Gastrocnemius medialis (tissue), 4 donors: ENCODE measurements at regions not wholly inside any gene's neighbourhood (a gene's known extent, or its start where the extent isn't known, plus 50 kb on each side); places are given as distances from the start of the nearest gene placed in this dataset.
"Not testable (repeated sequence)": the region's sequence is repeated elsewhere in the genome, so short reads cannot be mapped to it uniquely, and the experiment has no call there.

ENCODE experiments used
- ATAC-seq, 2 donors: fragments of 150-250 bp; one replicate each; pipeline ENCODE4 v1.9.1; 2016
- DNase-seq, 2 donors: peaks; one replicate each; pipeline ENCODE4 v3.0.0-alpha.2; 2019
- H3K27ac ChIP-seq, 4 donors: fragments of 200-600 bp; sonication (generic); 1 replicate in 1 of 4; 2 replicates in 3 of 4; pipeline ENCODE4 v1.5.1; 2016 to 2018; ENCODE audit warnings: mild to moderate bottlenecking in 2 of 4, moderate library complexity in 1 of 4
- H3K27me3 ChIP-seq, 3 donors: fragments of 200-600 bp; sonication (generic) in 2 of 3; 1 replicate in 1 of 3; 2 replicates in 2 of 3; pipeline versions ENCODE4 v1.5.1 to v1.6.0; 2016 to 2019; ENCODE audit warnings: mild to moderate bottlenecking in 1 of 3, moderate library complexity in 1 of 3
- H3K36me3 ChIP-seq, 2 donors: fragments of 200-600 bp; sonication (generic) in 1 of 2; one replicate each; pipeline ENCODE4 v1.5.1; 2017 to 2018
- H3K4me1 ChIP-seq, 2 donors: fragments of 200-600 bp; sonication (generic) in 1 of 2; one replicate each; pipeline ENCODE4 v1.5.1; 2016 to 2017; ENCODE audit warnings: mild to moderate bottlenecking in 2 of 2
- H3K4me3 ChIP-seq, 4 donors: fragments of 200-600 bp; sonication (generic) in 3 of 4; 1 replicate in 1 of 4; 2 replicates in 3 of 4; pipeline ENCODE4 v1.5.1; 2016 to 2019; ENCODE audit warnings: mild to moderate bottlenecking in 2 of 4
- H3K9me3 ChIP-seq, 3 donors: fragments of 200-600 bp; sonication (generic) in 2 of 3; 1 replicate in 1 of 3; 2 replicates in 2 of 3; pipeline ENCODE4 v1.5.1; 2016 to 2019
- CTCF ChIP-seq, 5 experiments: fragments of 450-650 bp in 3 of 5; fragments of 200-600 bp in 2 of 5; sonication (generic) in 2 of 5; IDR thresholded peaks in 4 of 5; conservative IDR thresholded peaks in 1 of 5; 1 replicate in 4 of 5; 2 replicates in 1 of 5; pipeline ENCODE4 v1.5.1; 2016 to 2019; ENCODE audit warnings: antibody characterized with exemption in 5 of 5, mild to moderate bottlenecking in 3 of 5, moderate library complexity in 3 of 5
- POLR2A ChIP-seq, 2 donors: fragments of 450-650 bp; IDR thresholded peaks; one replicate each; pipeline ENCODE4 v1.6.1; 2017; ENCODE audit warnings: antibody characterized with exemption in 2 of 2, mild to moderate bottlenecking in 2 of 2, moderate library complexity in 2 of 2
- in situ Hi-C, 4 donors: fragments of 200-750 bp; cut with MboI; loops; one replicate each; pipeline versions ENCODE4 v1.15.0 to v1.8.0; 2017; ENCODE audit warnings: low sequenced_read_pairs in 4 of 4
- intact Hi-C: fragments of 100-400 bp; cut with DNase I; formaldehyde crosslinking; loops from one replicate; pipeline ENCODE4 v1.15.1; 2023; ENCODE audit warnings: low total_unique reads

GRCh38 chr6:804771-805170 lies 111.8 kb upstream of the EXOC2 start:
- ATAC-seq, result no peak
- in situ Hi-C loops, result no loop called here

GRCh38 chr6:804317-804716 lies 111.4 kb upstream of the EXOC2 start:
- TF ChIP-seq POLR2A (IDR thresholded peaks at IDR 0.05) (no peak), CTCF (IDR thresholded peaks at IDR 0.05 in 4 of 5, conservative IDR thresholded peaks at IDR 0.05 in 1 of 5) (no peak)
- Histone ChIP-seq H3K4me1 (no peaks in the 10 kb centered on the region), H3K27me3 (no peaks in the 10 kb centered on the region), H3K4me3 (no peak overlapping the region), H3K36me3 (no peaks in the 10 kb centered on the region), H3K27ac (no peak overlapping the region), H3K9me3 (no peaks in the 10 kb centered on the region)
- in situ Hi-C loops (no loop called here), intact Hi-C loops (no loop called here)
- ATAC-seq, result no peak
- no peak for DNase-seq

More at GRCh38 chr6:804771-805170, 111.8 kb upstream of the EXOC2 start:
- Histone ChIP-seq H3K36me3 (no peaks in the 10 kb centered on the region), H3K4me3 (no peak overlapping the region), H3K4me1 (no peaks in the 10 kb centered on the region), H3K27ac (no peak overlapping the region), H3K27me3 (no peaks in the 10 kb centered on the region), H3K9me3 (no peaks in the 10 kb centered on the region)
- intact Hi-C loops, result no loop called here
- no peak for DNase-seq
- TF ChIP-seq CTCF (IDR thresholded peaks at IDR 0.05 in 4 of 5, conservative IDR thresholded peaks at IDR 0.05 in 1 of 5) (no peak), POLR2A (IDR thresholded peaks at IDR 0.05) (no peak)

GRCh38 chr6:803191-803977 lies 110.4 kb upstream of the EXOC2 start:
- no peak for ATAC-seq
- no peaks in the 10 kb centered on the region for H3K4me1 ChIP-seq
- no peak for DNase-seq
- H3K4me3 ChIP-seq, result no peak overlapping the region
- in situ Hi-C loops, result no loop called here
- TF ChIP-seq CTCF (IDR thresholded peaks at IDR 0.05 in 4 of 5, conservative IDR thresholded peaks at IDR 0.05 in 1 of 5) (no peak), POLR2A (IDR thresholded peaks at IDR 0.05) (no peak)
- intact Hi-C loops, result no loop called here
- H3K27ac ChIP-seq, result no peak overlapping the region
- no peaks in the 10 kb centered on the region for H3K27me3 ChIP-seq
- no peaks in the 10 kb centered on the region for H3K9me3 ChIP-seq
- no peaks in the 10 kb centered on the region for H3K36me3 ChIP-seq

- intact Hi-C loops, result no loop called here
- Histone ChIP-seq H3K9me3 (no peaks in the 10 kb centered on the region), H3K4me3 (no peak overlapping the region), H3K36me3 (no peaks in the 10 kb centered on the region), H3K4me1 (no peaks in the 10 kb centered on the region), H3K27me3 (no peaks in the 10 kb centered on the region), H3K27ac (no peak overlapping the region)
- in situ Hi-C loops, result no loop called here
- TF ChIP-seq POLR2A (IDR thresholded peaks at IDR 0.05), result no peak
- TF ChIP-seq CTCF (IDR thresholded peaks at IDR 0.05 in 4 of 5, conservative IDR thresholded peaks at IDR 0.05 in 1 of 5), result no peak
- DNase-seq (no peak), ATAC-seq (no peak)
These were observed 109.8 kb upstream of the EXOC2 start for GRCh38 chr6:802701-803100.

- H3K4me3 ChIP-seq, H3K27me3 ChIP-seq, H3K27ac ChIP-seq, in situ Hi-C loops, H3K36me3 ChIP-seq, ATAC-seq, H3K9me3 ChIP-seq, H3K4me1 ChIP-seq, intact Hi-C loops, DNase-seq: not testable (repeated sequence)
These were observed 109.3 kb upstream of the EXOC2 start for GRCh38 chr6:802223-802622.
